SK-N-SH (cell line): ENCODE measurements at regions not wholly inside any gene's neighbourhood (a gene's known extent, or its start where the extent isn't known, plus 50 kb on each side); places are given as distances from the start of the nearest gene placed in this dataset.

Experiments
- CTCF ChIA-PET: fragments of 300-600, 350-600 bp; formaldehyde crosslinking; extraction: SDS; loops from one replicate; lab custom pipeline; 2021; lab: Yijun Ruan, JAX
- POLR2A ChIA-PET: fragments of 350-600 bp; sonication (Branson Sonifier 250); formaldehyde crosslinking; extraction: SDS; loops from one replicate; lab custom pipeline; 2020; ENCODE audit warnings: antibody characterized with exemption, inconsistent platforms; lab: Yijun Ruan, JAX
- DNase-seq: peaks from one replicate; pipeline ENCODE4 v3.0.0; 2012
- H2AFZ ChIP-seq: fragments of 200-600 bp; sonication (generic); 2 replicates; pipeline ENCODE4 v1.8.1; 2016; ENCODE audit warnings: antibody characterized with exemption, mild to moderate bottlenecking, low read depth
- H3F3A ChIP-seq: fragments of 200-600 bp; sonication (generic); replicated peaks from 2 replicates; pipeline ENCODE3; 2016; ENCODE audit warnings: antibody characterized with exemption, mild to moderate bottlenecking; ENCODE audit not compliant: insufficient read depth
- H3K27ac ChIP-seq, 2 experiments: fragments of 200-500 bp in 1 of 2; fragments of 200-600 bp in 1 of 2; sonication (Bioruptor generic) in 1 of 2; sonication (generic), shearing (Covaris generic) in 1 of 2; 2 replicates each; pipeline versions ENCODE4 v1.5.1 to v1.6.1; 2014 to 2016; ENCODE audit warnings: low read depth in 2 of 2, inconsistent platforms in 1 of 2, low read length in 1 of 2, mild to moderate bottlenecking in 1 of 2, mixed read lengths in 1 of 2
- H3K27me3 ChIP-seq: fragments of 200-600 bp; sonication (generic), shearing (Covaris generic); 2 replicates; pipeline ENCODE4 v1.6.1; 2016; ENCODE audit warnings: mixed run types; ENCODE audit not compliant: insufficient read depth
- H3K36me3 ChIP-seq, 2 experiments: fragments of 200-500 bp in 1 of 2; fragments of 200-600 bp in 1 of 2; sonication (Bioruptor generic) in 1 of 2; sonication (generic) in 1 of 2; replicated peaks in 1 of 2; 2 replicates each; pipeline versions ENCODE3 to v1.5.1; 2014 to 2016; ENCODE audit warnings: low read length in 1 of 2, mild to moderate bottlenecking in 1 of 2; ENCODE audit not compliant: insufficient read depth in 2 of 2, control insufficient read depth in 1 of 2
- H3K4me1 ChIP-seq, 2 experiments: fragments of 200-500 bp in 1 of 2; fragments of 200-600 bp in 1 of 2; sonication (Bioruptor generic) in 1 of 2; sonication (generic), shearing (Covaris generic) in 1 of 2; 2 replicates each; pipeline versions ENCODE4 v1.5.1 to v1.6.1; 2014 to 2016; ENCODE audit warnings: low read depth in 1 of 2, low read length in 1 of 2, mixed run types in 1 of 2; ENCODE audit not compliant: insufficient read depth in 2 of 2, control insufficient read depth in 1 of 2
- H3K4me2 ChIP-seq: fragments of 200-600 bp; sonication (generic), shearing (Covaris generic); 2 replicates; pipeline ENCODE4 v1.6.1; 2017; ENCODE audit warnings: mixed run types
- H3K4me3 ChIP-seq, 2 experiments: fragments of 200-500 bp in 1 of 2; fragments of 200-600 bp in 1 of 2; sonication (Bioruptor generic) in 1 of 2; sonication (generic), shearing (Covaris generic) in 1 of 2; 2 replicates each; pipeline versions ENCODE4 v1.5.1 to v1.8.1; 2014 to 2016; ENCODE audit warnings: low read depth in 2 of 2, inconsistent platforms in 1 of 2, low read length in 1 of 2, mild to moderate bottlenecking in 1 of 2, mixed read lengths in 1 of 2, moderate library complexity in 1 of 2
- H3K79me2 ChIP-seq: fragments of 200-600 bp; sonication (generic); 2 replicates; pipeline ENCODE4 v1.8.1; 2017; ENCODE audit warnings: mild to moderate bottlenecking; ENCODE audit not compliant: insufficient read depth
- H3K9ac ChIP-seq: fragments of 200-600 bp; sonication (generic); 2 replicates; pipeline ENCODE4 v1.6.1; 2017; ENCODE audit warnings: mixed run types
- H3K9me2 ChIP-seq: fragments of 200-600 bp; sonication (generic); 2 replicates; pipeline ENCODE4 v1.6.1; 2017; ENCODE audit warnings: mixed run types
- H3K9me3 ChIP-seq: fragments of 200-600 bp; sonication (generic); 2 replicates; pipeline ENCODE4 v1.6.1; 2017; ENCODE audit warnings: mixed run types, mild to moderate bottlenecking, moderate library complexity
- H4K20me1 ChIP-seq: fragments of 200-600 bp; sonication (generic); 2 replicates; pipeline ENCODE4 v1.6.1; 2017; ENCODE audit warnings: mild to moderate bottlenecking, mixed run types; ENCODE audit not compliant: insufficient read depth
- CHD2 ChIP-seq: fragments of 150-350 bp; IDR thresholded peaks from 2 replicates; pipeline ENCODE4 v1.6.1; 2018; ENCODE audit warnings: low read length; ENCODE audit not compliant: partially characterized antibody
- ELF1 ChIP-seq: IDR thresholded peaks from 2 replicates; pipeline ENCODE4 v1.4.0; 2012
- FOSL2 ChIP-seq: IDR thresholded peaks from 2 replicates; pipeline ENCODE4 v1.4.0; 2012; ENCODE audit warnings: low read depth, mild to moderate bottlenecking, moderate library complexity, borderline replicate concordance
- FOXJ3 ChIP-seq: sonication (generic); formaldehyde crosslinking; IDR thresholded peaks from 2 replicates; pipeline ENCODE4 v1.5.1; 2020; ENCODE audit warnings: mild to moderate bottlenecking, missing genetic modification reagents
- FOXM1 ChIP-seq: IDR thresholded peaks from 2 replicates; pipeline ENCODE4 v1.4.0; 2012; ENCODE audit warnings: low read depth, mild to moderate bottlenecking
- GATA2 ChIP-seq: sonication (generic); formaldehyde crosslinking; IDR thresholded peaks from 2 replicates; pipeline ENCODE4 v1.5.0; 2020; ENCODE audit warnings: mild to moderate bottlenecking, missing genetic modification reagents
- MEF2A ChIP-seq: IDR thresholded peaks from 2 replicates; pipeline ENCODE4 v1.4.0; 2012; ENCODE audit warnings: low read depth, borderline replicate concordance
- NFIC ChIP-seq: IDR thresholded peaks from 2 replicates; pipeline ENCODE4 v1.4.0; 2012; ENCODE audit warnings: borderline replicate concordance
- POLR2AphosphoS5 ChIP-seq: IDR thresholded peaks from 2 replicates; pipeline ENCODE4 v1.6.1; 2012; ENCODE audit warnings: low read depth, low read length
- RAD21 ChIP-seq: IDR thresholded peaks from 2 replicates; pipeline ENCODE4 v1.6.1; 2012; ENCODE audit warnings: mild to moderate bottlenecking, low read length
- RCOR1 ChIP-seq: fragments of 150-350 bp; IDR thresholded peaks from 2 replicates; pipeline ENCODE4 v1.6.1; 2017; ENCODE audit warnings: antibody characterized with exemption, low read length
- REST ChIP-seq: IDR thresholded peaks from 2 replicates; pipeline ENCODE4 v1.6.1; 2012; ENCODE audit warnings: mild to moderate bottlenecking, low read depth, low read length, moderate library complexity
- TAF1 ChIP-seq: IDR thresholded peaks from 2 replicates; pipeline ENCODE4 v1.6.1; 2012; ENCODE audit warnings: low read depth, mild to moderate bottlenecking, low read length, moderate library complexity, borderline replicate concordance
- TCF12 ChIP-seq: IDR thresholded peaks from 2 replicates; pipeline ENCODE4 v1.4.0; 2012
- TEAD4 ChIP-seq: IDR thresholded peaks from 2 replicates; pipeline ENCODE4 v1.4.0; 2012; ENCODE audit warnings: mild to moderate bottlenecking, borderline replicate concordance; ENCODE audit not compliant: insufficient read depth
- USF1 ChIP-seq: IDR thresholded peaks from 2 replicates; pipeline ENCODE4 v1.4.0; 2012; ENCODE audit warnings: low read depth, borderline replicate concordance
- USF2 ChIP-seq: fragments of 150-350 bp; IDR thresholded peaks from 2 replicates; pipeline ENCODE4 v1.6.1; 2017; ENCODE audit warnings: antibody characterized with exemption, low read length, low read depth, borderline replicate concordance
- YY1 ChIP-seq: IDR thresholded peaks from 2 replicates; pipeline ENCODE4 v1.4.0; 2012; ENCODE audit warnings: low read depth, mild to moderate bottlenecking
- ZBTB33 ChIP-seq: IDR thresholded peaks from 2 replicates; pipeline ENCODE4 v1.4.0; 2012; ENCODE audit warnings: low read depth, borderline replicate concordance
- WGBS: methylation state at CpG from one replicate; pipeline ENCODE4 v1.1.6; 2017; ENCODE audit warnings: low lambda C conversion rate; 5-methylcytosine and 5-hydroxymethylcytosine counted together

- TF ChIP-seq TEAD4 (no peak), FOSL2 (no peak), MEF2A (no peak)
Observed at GRCh38 chr3:189534531-189534930, 96.7 kb upstream of the TP63 start (continued).

- Histone ChIP-seq H3F3A (no peaks in the 10 kb centered on the region), H3K9me3 (no peaks in the 10 kb centered on the region), H3K36me3 (no peaks in the 10 kb centered on the region)
- TF ChIP-seq TAF1 (no peak), RAD21 (no peak), CHD2 (no peak), FOSL2 (no peak), NFIC (no peak), REST (no peak), FOXJ3 (CRISPR knock-in tag) (no peak), POLR2AphosphoS5 (no peak), GATA2 (CRISPR knock-in tag) (no peak), TCF12 (no peak), ELF1 (no peak), RCOR1 (no peak), USF1 (no peak), FOXM1 (no peak), YY1 (no peak), ZBTB33 (no peak), USF2 (no peak)
- TF ChIP-seq, all 33 proteins: peak for 0
- H4K20me1 ChIP-seq, result no peaks in the 10 kb centered on the region
- DNase-seq, result no peak
- H3K4me3 ChIP-seq, result no peak overlapping the region
- no peak overlapping the region for H2AFZ ChIP-seq
- POLR2A ChIA-PET, result no interaction called here
- H3K27ac ChIP-seq, result no peak overlapping the region
- no peaks in the 10 kb centered on the region for H3K9me2 ChIP-seq
- CTCF ChIA-PET, result no interaction called here
- WGBS, result 17% methylated on average over 1 of the region's 1 CpG
- H3K27me3 ChIP-seq, result no peaks in the 10 kb centered on the region
- no peaks in the 10 kb centered on the region for H3K4me1 ChIP-seq
- no peak overlapping the region for H3K9ac ChIP-seq
- no peaks in the 10 kb centered on the region for H3K79me2 ChIP-seq
- no peak overlapping the region for H3K4me2 ChIP-seq
Observed at GRCh38 chr3:189537135-189537534, 94.1 kb upstream of the TP63 start.
